Mucosa of rectum (tissue), 2 donors: ENCODE measurements at regions not wholly inside any gene's neighbourhood (a gene's known extent, or its start where the extent isn't known, plus 50 kb on each side); places are given as distances from the start of the nearest gene placed in this dataset.

ENCODE experiments used
- H3K27ac ChIP-seq, 2 donors: one replicate each; pipeline ENCODE4 v1.7.0; 2013; ENCODE audit warnings: inconsistent platforms in 2 of 2, low read depth in 2 of 2, low read length in 2 of 2
- H3K27me3 ChIP-seq, 2 donors: one replicate each; pipeline ENCODE4 v1.7.0; 2013; ENCODE audit warnings: low read length in 2 of 2; ENCODE audit not compliant: control insufficient read depth in 2 of 2, insufficient read depth in 2 of 2
- H3K36me3 ChIP-seq, 2 donors: one replicate each; pipeline ENCODE4 v1.7.0; 2013; ENCODE audit warnings: low read length in 2 of 2; ENCODE audit not compliant: control insufficient read depth in 2 of 2, insufficient read depth in 2 of 2
- H3K4me1 ChIP-seq, 2 donors: one replicate each; pipeline ENCODE4 v1.7.0; 2013; ENCODE audit warnings: low read length in 2 of 2, mild to moderate bottlenecking in 1 of 2; ENCODE audit not compliant: control insufficient read depth in 2 of 2, insufficient read depth in 2 of 2
- H3K4me3 ChIP-seq, 2 donors: one replicate each; pipeline ENCODE4 v1.7.0; 2013; ENCODE audit warnings: low read length in 2 of 2
- H3K9ac ChIP-seq, 2 donors: one replicate each; pipeline ENCODE4 v1.7.0; 2013; ENCODE audit warnings: low read length in 2 of 2, low read depth in 1 of 2, mild to moderate bottlenecking in 1 of 2
- H3K9me3 ChIP-seq, 2 donors: one replicate each; pipeline ENCODE4 v1.7.0; 2013; ENCODE audit warnings: low read length in 2 of 2; ENCODE audit not compliant: control insufficient read depth in 2 of 2
- donor health status: healthy.
- donor health status: Normal muscosa, but diverticular disease.

DNA sequence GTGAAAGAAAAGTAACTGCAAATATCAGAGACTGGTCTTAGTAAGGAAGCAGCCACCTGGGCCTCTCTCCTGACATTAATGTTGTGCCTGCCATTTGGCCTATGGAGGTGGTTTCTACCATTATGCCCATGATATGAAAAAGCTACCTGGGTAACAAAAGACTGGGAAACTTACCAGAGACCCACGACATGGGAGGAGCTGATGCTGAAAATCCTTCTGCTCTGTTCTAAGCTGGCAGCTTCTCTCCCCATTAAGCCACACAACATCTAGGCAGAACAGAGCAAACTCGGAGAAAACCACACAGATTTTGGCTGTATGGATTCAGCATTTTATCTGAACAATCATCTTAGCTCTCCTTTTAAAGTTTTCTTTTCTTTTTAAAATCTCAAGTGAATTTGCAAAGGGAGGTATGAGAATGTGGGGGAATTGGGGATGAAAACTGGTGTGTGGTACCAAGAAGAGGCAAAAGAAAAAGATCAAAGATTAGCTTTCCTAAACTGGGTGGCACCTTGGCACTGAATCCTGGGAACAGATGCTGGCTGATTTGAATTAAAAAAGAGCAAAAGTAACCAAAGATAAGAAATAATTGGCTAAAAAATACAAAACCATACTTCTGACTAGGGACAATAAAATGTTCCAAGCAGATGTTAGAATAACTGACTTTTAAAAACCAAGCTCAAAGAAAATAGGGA is 128.6 kb upstream of the ANKRD1 start:
- Histone ChIP-seq H3K27me3 (peaks cover 0 to 2% of the 10 kb centered on the region in 2 donors), H3K9ac (no peak overlapping the region), H3K9me3 (no peaks in the 10 kb centered on the region), H3K36me3 (no peaks in the 10 kb centered on the region), H3K4me3 (no peak overlapping the region), H3K4me1 (no peaks in the 10 kb centered on the region), H3K27ac (no peak overlapping the region)

DNA sequence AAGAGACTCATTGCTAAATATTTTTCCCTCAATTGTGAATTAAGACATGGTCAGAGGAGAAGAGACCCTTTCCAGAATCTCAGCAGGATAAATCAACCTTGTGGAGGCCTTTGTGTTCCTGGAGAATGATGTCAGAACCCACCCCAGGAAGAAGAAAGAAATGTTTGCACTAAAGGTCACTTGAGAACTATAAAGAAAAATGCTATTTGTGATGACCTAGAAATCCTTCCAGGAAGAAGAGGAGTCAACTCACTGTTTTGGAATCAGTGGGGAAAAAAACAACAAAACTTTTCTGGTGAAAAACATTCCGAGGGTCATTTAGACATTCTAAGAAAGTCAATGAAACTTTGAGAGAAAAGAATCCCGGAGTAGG is 129.1 kb upstream of the ANKRD1 start:
- no peak overlapping the region for H3K9ac ChIP-seq
- H3K4me3 ChIP-seq: no peak overlapping the region
- H3K27me3 ChIP-seq: peaks cover 0 to 2% of the 10 kb centered on the region in 2 donors
- no peak overlapping the region for H3K27ac ChIP-seq
- no peaks in the 10 kb centered on the region for H3K36me3 ChIP-seq
- no peaks in the 10 kb centered on the region for H3K4me1 ChIP-seq
- H3K9me3 ChIP-seq: no peaks in the 10 kb centered on the region

DNA sequence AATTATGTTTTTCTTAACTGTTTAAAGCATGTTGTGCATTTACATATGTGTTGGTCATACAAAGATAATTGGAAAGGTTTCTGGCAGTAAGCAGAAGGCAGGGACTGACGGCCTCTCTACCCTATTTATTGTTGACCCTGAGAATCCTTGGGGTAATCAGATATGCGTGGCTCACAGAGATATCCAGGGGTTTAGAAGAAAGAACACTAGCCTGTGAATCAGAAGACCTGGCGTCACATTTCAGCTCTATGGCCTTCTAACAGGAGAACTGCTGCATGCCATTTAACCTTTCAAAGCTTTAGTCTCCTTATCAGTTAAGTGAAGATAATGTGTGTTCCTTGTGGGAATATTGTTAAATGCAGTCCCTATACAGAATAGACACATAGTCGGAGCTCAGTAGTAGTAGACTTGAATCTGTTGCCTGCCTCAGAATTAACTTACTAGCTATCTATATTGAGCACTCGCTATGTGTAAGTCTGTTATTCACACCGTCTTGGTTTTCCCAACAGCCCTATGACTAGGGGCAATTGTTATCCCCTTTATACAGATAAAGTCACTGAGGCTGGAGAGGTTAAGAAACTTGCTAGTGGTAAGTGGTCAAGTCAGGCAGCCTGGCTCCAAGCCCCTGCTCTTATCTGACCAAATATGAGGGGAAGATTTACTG is 129.6 kb upstream of the ANKRD1 start:
- no peaks in the 10 kb centered on the region for H3K4me1 ChIP-seq
- H3K4me3 ChIP-seq: no peak overlapping the region
- no peak overlapping the region for H3K9ac ChIP-seq
- no peaks in the 10 kb centered on the region for H3K9me3 ChIP-seq
- peaks cover 0 to 2% of the 10 kb centered on the region in 2 donors for H3K27me3 ChIP-seq
- H3K36me3 ChIP-seq: no peaks in the 10 kb centered on the region
- no peak overlapping the region for H3K27ac ChIP-seq

DNA sequence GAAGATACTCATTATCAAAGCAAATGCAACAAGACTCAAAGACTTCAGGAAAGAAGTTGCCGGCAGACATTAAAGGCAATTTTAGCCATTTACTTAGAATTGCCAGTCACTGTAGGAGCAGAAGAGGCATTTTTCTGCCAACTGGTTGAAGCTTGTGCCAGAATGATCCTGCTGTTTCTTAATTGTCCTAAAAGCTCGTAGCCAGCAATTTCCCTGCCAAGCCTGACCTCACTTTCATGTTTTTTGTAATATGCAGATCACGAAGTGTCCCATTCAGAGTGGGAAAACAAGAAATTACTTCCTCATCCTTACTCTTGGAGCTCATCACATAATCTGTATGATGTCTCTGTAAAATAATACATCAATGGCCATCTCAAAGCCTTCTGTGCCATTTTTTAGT is 130.9 kb upstream of the ANKRD1 start:
- Histone ChIP-seq H3K27ac (no peak overlapping the region), H3K27me3 (peaks cover 0 to 2% of the 10 kb centered on the region in 2 donors), H3K4me1 (no peaks in the 10 kb centered on the region), H3K36me3 (no peaks in the 10 kb centered on the region), H3K9ac (no peak overlapping the region), H3K4me3 (no peak overlapping the region), H3K9me3 (no peaks in the 10 kb centered on the region)

DNA sequence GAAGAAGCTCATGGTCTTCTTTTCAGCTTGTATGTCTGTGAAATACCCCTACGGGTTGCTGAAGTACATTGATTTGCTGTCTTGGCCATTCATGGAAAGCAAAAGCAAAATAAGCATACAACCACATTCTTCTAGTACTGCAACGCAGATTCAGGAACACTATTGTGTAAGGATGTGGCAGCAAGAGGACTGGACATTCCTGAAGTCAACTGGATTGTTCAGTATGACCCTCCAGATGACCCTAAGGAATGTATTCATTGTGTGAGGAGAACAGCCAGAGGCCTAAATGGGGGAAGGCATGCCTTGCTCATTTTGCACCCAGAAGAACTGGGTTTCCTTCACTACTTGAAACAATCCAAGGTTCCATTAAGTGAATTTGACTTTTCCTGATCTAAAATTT is 133.4 kb upstream of the ANKRD1 start:
- no peak overlapping the region for H3K27ac ChIP-seq
- H3K9me3 ChIP-seq: no peaks in the 10 kb centered on the region
- no peaks in the 10 kb centered on the region for H3K36me3 ChIP-seq
- no peaks in the 10 kb centered on the region for H3K27me3 ChIP-seq
- no peak overlapping the region for H3K9ac ChIP-seq
- H3K4me1 ChIP-seq: no peaks in the 10 kb centered on the region
- H3K4me3 ChIP-seq: no peak overlapping the region

DNA sequence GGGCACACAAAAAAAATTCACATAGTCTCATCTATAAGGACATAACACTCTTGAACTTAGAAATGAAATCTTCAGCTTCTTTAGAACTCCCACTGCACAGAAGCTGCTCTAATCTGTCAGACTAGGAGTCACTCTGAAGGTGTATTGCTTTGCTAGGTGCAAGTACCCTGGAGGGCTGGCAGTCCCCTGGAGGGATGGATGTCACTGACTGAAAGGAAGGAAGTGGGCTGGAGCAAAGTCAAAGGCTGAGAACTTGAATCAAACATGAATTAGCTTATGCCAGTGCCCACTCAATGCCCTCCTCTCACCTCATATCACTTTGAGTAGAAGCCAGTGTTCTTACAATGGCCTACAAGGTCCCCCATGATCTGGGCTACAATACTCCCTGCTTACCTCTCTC is 140.3 kb upstream of the ANKRD1 start:
- no peak overlapping the region for H3K27ac ChIP-seq
- no peaks in the 10 kb centered on the region for H3K4me1 ChIP-seq

DNA sequence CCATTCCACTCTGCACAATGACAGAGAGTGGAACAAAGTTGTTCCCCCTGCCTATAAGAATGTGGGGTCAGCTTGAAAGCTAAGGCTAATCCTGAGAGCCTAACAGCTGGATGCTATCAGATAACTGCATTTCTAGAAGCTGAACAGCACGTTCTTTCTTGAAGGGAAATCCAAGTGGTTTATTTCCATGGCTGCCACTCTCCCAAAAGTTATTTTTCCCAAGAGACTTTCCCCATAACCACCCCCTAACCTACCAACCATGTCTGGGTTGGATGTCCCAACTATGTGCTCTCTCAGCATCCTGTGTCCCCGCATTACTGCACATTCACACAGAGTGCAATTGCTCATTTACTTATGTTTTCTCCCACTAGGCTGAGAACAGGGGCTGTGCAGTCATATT is 140.7 kb upstream of the ANKRD1 start:
- Histone ChIP-seq H3K9ac (no peak overlapping the region), H3K9me3 (no peaks in the 10 kb centered on the region), H3K4me3 (no peak overlapping the region), H3K27ac (no peak overlapping the region), H3K36me3 (no peaks in the 10 kb centered on the region), H3K4me1 (no peaks in the 10 kb centered on the region), H3K27me3 (no peaks in the 10 kb centered on the region)

More for the DNA sequence above, 140.3 kb upstream of the ANKRD1 start:
- Histone ChIP-seq H3K9me3 (no peaks in the 10 kb centered on the region), H3K4me3 (no peak overlapping the region), H3K9ac (no peak overlapping the region), H3K36me3 (no peaks in the 10 kb centered on the region), H3K27me3 (no peaks in the 10 kb centered on the region)

DNA sequence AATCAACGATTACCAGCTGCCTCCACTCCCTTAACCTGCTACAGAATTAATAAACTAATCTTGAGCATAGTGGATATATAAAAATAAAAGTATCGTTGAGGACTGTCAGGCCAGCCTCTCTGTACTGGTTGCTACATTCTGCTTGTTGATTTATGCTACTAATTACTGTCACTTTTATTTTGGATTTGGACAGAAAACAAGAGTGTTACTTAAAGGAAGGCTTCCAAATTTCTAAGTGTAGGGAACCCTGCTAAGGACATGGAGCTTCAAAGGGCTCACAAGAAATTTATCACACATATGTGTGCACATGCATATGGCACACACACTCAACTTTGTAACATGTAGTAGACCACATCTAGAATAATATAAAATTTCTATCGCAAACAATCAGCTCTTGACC is 141.2 kb upstream of the ANKRD1 start:
- H3K27me3 ChIP-seq: no peaks in the 10 kb centered on the region
- no peak overlapping the region for H3K9ac ChIP-seq
- H3K36me3 ChIP-seq: no peaks in the 10 kb centered on the region
- no peaks in the 10 kb centered on the region for H3K4me1 ChIP-seq
- H3K9me3 ChIP-seq: no peaks in the 10 kb centered on the region
- H3K27ac ChIP-seq: no peak overlapping the region
- no peak overlapping the region for H3K4me3 ChIP-seq

DNA sequence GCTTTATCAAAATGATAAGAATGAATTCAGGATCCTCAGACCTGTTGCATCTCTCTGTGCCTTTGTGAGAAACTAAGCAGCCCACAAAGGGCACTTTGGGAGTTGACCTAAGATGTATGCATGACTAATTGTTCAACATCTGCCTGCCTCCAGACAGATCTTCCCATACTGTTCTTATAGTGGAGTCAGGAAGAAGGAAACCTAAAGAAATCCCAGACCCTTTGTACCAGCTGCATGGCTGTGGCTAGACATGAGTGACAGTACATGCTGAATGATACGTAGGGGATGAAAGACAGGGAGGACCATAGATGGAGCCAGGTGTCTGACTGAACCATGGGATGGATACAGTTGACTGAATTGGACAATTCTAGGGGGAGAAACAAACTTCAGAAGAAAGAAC is 148.7 kb upstream of the PCGF5 start:
- Histone ChIP-seq H3K27ac (no peak overlapping the region), H3K36me3 (no peaks in the 10 kb centered on the region), H3K27me3 (peaks cover 0 to 2% of the 10 kb centered on the region in 2 donors), H3K9me3 (no peaks in the 10 kb centered on the region), H3K4me1 (peaks cover 0 to 2% of the 10 kb centered on the region in 2 donors), H3K4me3 (no peak overlapping the region), H3K9ac (no peak overlapping the region)

DNA sequence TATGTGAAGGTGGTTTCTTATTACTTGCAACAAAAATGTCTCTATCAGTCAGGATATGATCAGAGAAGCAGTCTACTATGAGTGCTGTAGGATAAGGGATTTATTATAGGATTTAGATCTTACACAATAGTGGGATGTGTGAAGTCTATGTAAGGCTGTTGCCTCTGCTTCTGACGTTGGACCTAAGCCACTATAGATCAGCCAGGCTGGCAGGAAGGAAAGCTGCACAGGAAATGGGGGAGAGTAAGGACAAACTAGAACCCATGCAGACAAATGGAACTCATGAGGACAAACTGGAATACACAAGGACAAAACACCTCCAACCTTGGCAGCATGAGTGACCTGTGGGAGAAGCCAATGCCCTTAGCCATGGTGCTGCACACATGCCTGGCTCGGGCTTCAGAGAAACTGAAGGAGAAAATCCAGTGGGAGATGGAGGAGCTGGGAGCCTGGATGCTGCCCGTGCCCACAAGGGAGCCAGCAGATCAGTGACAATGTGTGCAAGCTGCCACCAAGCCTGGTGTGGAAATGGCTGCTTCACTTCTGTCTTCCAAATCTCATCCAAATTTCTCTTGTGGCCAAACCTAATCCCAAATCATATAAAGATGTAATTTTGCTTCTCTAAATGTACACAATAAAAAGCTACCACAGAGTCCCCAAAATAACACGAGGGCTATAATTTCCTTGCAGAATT is 147.0 kb upstream of the PCGF5 start:
- H3K4me3 ChIP-seq: no peak overlapping the region
- no peaks in the 10 kb centered on the region for H3K9me3 ChIP-seq
- H3K4me1 ChIP-seq: peaks cover 0 to 8% of the 10 kb centered on the region in 2 donors
- no peaks in the 10 kb centered on the region for H3K36me3 ChIP-seq
- H3K27ac ChIP-seq: no peak overlapping the region
- no peak overlapping the region for H3K9ac ChIP-seq
- peaks cover 0 to 2% of the 10 kb centered on the region in 2 donors for H3K27me3 ChIP-seq
